Peyer's patch (tissue), 4 donors: ENCODE measurements at regions not wholly inside any gene's neighbourhood (a gene's known extent, or its start where the extent isn't known, plus 50 kb on each side); places are given as distances from the start of the nearest gene placed in this dataset.

ENCODE experiments used
- POLR2A ChIP-seq, 2 donors: fragments of 450-650 bp; IDR thresholded peaks; one replicate each; pipeline ENCODE4 v1.5.1; 2017; ENCODE audit warnings: antibody characterized with exemption in 2 of 2, mild to moderate bottlenecking in 2 of 2, moderate library complexity in 2 of 2
- TF ChIP-seq, protein P1 (sequence below), 6 experiments: fragments of 450-650 bp in 4 of 6; fragments of 200-600 bp in 2 of 6; sonication (generic) in 1 of 6; IDR thresholded peaks; one replicate each; pipeline ENCODE4 v1.5.1; 2017 to 2019; ENCODE audit warnings: antibody characterized with exemption in 6 of 6, mild to moderate bottlenecking in 3 of 6, moderate library complexity in 1 of 6

DNA sequence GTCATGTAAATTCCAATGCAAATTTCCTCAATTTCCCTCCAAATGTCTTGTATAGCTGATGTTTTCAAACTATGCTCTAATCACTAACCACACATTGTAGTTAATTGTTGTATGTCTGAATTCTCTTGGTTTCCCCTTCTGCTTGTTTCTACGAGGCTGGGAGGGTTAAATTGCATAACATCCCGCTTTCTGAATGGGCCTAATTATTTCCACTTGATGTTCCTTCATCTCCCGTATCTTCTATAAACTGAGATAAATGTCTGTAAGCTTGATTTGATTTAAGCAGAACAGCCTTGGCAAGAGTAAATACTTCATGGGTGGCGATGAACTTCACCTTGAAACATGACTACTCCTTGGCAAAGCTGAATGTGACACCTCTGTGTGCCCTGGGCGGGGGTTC, 72.2 kb downstream of the SERINC2 start:
- no peak for TF ChIP-seq POLR2A (IDR thresholded peaks at IDR 0.05)
- TF ChIP-seq, protein P1, sequence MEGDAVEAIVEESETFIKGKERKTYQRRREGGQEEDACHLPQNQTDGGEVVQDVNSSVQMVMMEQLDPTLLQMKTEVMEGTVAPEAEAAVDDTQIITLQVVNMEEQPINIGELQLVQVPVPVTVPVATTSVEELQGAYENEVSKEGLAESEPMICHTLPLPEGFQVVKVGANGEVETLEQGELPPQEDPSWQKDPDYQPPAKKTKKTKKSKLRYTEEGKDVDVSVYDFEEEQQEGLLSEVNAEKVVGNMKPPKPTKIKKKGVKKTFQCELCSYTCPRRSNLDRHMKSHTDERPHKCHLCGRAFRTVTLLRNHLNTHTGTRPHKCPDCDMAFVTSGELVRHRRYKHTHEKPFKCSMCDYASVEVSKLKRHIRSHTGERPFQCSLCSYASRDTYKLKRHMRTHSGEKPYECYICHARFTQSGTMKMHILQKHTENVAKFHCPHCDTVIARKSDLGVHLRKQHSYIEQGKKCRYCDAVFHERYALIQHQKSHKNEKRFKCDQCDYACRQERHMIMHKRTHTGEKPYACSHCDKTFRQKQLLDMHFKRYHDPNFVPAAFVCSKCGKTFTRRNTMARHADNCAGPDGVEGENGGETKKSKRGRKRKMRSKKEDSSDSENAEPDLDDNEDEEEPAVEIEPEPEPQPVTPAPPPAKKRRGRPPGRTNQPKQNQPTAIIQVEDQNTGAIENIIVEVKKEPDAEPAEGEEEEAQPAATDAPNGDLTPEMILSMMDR (IDR thresholded peaks at IDR 0.05), result no peak
